ENCODE measurements at regions not wholly inside any gene's neighbourhood (a gene's known extent, or its start where the extent isn't known, plus 50 kb on each side); places are given as distances from the start of the nearest gene placed in this dataset.
"Not testable (repeated sequence)": the region's sequence is repeated elsewhere in the genome, so short reads cannot be mapped to it uniquely, and the experiment has no call there.

- DNase-seq: no peak
Measured at GRCh38 chr3:70466096-70466495, 153.7 kb upstream of the MDFIC2 start.

- no peak for DNase-seq
Measured at GRCh38 chr3:70464876-70465275, 152.4 kb upstream of the MDFIC2 start.

DNA sequence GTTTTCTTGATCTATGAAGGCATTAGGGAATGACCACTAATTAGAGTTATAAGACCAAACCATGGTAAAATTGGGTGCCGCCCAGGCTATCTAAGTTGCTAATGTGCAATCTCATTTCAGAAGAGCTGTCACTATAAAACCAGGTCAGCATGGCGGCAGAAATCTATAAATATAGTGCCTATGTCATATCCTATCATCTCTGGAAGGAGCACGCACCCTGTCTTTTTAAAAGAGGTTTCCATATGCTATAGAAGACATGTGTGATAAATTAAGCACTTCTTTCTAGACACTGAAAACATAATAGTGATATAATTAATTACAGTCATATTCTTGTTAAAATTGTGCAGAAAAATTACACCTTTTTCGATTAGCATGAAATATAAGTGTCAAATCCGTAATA, 152.0 kb upstream of the MDFIC2 start:
- DNase-seq: no peak

GRCh38 chr3:70450220-70450619, 137.8 kb upstream of the MDFIC2 start:
- not testable (repeated sequence) for DNase-seq

GRCh38 chr3:70435422-70435821, 123.0 kb upstream of the MDFIC2 start:
- DNase-seq: not testable (repeated sequence)

DNA sequence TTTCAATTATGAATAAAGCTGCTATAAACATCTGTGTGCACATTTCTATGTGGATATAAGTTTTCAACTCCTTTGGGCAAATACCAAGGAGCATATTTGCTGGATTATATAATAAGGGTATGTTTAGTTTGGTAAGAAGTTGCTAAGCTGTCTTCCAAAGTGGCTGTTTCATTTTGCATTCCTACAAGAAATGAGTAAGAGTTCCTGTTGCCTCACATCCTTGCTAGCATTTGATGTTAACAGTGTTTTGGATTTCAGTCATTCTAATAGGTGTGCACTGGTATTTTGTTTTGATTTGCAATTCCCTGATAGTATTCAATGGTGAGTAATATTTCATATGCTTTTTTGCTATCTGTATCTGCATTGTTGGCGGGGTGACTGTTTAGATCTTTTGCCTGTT, 120.7 kb upstream of the MDFIC2 start:
- DNase-seq: no peak

- DNase-seq: no peak
Measured at GRCh38 chr3:70431911-70432310, 119.5 kb upstream of the MDFIC2 start.

DNA sequence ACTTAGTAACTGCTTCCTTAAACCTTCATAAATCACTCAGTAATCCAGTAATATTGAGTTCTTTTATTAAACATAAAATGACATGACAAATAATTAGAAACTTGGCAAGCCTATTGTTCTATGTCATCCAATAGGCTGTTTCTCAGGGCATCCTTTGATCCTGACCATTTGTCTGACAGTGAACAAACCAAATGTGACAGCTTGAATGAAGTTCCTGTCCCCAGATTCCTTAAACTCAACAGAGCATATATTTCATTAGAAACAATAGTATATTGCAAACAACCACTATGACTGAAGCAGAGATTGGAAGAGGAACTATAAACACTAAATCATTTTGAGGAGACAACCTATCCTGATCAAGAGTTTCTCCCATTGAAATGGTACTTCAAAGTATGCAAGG, 113.6 kb upstream of the MDFIC2 start:
- DNase-seq: no peak

GRCh38 chr3:70421506-70421905, 109.1 kb upstream of the MDFIC2 start:
- no peak for DNase-seq

GRCh38 chr3:70409018-70409417, 96.6 kb upstream of the MDFIC2 start:
- no peak for DNase-seq

DNA sequence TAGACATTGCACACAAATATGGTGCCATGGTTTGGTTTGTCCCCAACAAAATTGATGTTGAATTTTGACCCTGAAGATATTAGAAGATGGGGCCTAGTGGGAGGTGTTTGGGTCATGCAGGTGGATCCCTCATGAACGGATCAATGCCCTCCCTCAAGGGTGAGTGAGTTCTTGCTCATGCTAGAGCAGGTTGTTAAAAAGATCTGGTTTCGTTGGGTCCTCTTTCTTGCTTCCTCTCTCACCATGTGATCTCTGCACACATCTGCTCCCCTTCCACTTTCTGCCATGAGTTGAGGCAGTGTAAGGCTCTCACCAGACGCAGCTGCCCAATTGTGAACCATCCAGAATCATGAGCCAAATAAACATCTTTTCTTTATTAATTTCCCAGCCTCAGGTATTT, 87.8 kb upstream of the MDFIC2 start:
- DNase-seq: no peak

GRCh38 chr3:70393881-70394612, 81.6 kb upstream of the MDFIC2 start:
- DNase-seq: no peak

DNA sequence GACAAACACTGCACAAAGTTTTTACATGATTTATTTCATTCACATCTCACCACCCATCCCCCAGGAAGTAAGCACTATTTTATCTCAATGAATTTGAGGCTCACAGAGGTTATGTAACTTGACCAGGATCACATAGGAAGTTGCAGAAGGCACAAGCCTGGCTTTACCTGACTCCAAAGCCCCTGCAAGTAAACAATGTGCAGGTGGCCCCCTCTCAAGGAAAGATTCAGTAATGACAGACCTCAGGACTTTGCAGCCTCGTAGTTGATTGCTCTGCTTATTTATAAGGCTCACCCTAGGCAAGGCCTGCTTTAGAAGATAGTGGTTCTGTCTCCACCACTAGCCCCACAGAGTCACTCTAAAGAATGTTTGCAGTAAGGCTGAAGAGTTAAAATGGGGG, 79.8 kb upstream of the MDFIC2 start:
- DNase-seq: no peak

GRCh38 chr3:70387889-70388288, 75.5 kb upstream of the MDFIC2 start:
- DNase-seq: no peak

DNA sequence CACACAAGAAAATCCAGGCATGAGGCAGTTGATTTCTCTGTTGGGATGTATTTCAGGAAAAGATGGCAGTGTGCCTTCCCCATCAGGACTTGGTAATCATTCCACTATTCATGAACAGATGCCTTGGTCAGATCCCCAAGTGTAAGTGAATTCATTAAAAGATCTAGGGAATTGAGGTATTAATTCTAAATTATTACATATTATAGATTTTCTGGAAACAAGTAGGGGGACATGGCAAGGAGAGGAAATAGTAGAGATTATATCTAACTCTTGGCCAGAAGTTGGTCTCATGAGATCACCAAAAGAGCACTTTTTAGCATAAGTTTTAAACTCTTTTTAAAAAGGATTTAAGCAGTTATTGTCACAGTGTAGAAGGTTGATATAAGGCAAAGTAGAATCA, 74.4 kb upstream of the MDFIC2 start:
- DNase-seq: no peak

DNA sequence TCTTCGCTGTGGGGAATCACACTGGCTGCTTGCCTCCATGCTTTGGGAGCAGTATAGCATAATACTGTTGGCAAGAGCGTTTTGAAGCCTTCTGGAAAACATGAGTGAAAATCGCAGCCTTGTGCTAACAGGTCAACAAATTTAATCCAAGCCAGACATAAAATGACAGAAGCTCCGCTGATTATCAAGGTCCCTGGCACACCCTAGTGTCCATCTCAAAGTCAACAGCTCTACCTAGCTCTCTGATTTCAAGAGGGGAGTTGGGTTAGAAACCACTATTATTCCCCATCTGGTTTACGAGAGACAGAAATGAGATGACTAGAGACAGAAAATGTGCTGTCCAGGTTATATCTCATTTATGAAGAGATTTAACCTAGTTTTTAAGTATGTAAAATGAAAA, 73.6 kb upstream of the MDFIC2 start:
- no peak for DNase-seq

GRCh38 chr3:70383360-70383831, 71.0 kb upstream of the MDFIC2 start:
- no peak for DNase-seq

GRCh38 chr3:70374179-70374578, 61.7 kb upstream of the MDFIC2 start:
- DNase-seq: no peak
